SHP77 (cell line): ENCODE measurements at regions not wholly inside any gene's neighbourhood (a gene's known extent, or its start where the extent isn't known, plus 50 kb on each side); places are given as distances from the start of the nearest gene placed in this dataset.

ENCODE experiments used
- DNase-seq, 2 experiments: peaks; one replicate each; lab custom pipeline; 2025; lab: John Stamatoyannopoulos, UW

DNA sequence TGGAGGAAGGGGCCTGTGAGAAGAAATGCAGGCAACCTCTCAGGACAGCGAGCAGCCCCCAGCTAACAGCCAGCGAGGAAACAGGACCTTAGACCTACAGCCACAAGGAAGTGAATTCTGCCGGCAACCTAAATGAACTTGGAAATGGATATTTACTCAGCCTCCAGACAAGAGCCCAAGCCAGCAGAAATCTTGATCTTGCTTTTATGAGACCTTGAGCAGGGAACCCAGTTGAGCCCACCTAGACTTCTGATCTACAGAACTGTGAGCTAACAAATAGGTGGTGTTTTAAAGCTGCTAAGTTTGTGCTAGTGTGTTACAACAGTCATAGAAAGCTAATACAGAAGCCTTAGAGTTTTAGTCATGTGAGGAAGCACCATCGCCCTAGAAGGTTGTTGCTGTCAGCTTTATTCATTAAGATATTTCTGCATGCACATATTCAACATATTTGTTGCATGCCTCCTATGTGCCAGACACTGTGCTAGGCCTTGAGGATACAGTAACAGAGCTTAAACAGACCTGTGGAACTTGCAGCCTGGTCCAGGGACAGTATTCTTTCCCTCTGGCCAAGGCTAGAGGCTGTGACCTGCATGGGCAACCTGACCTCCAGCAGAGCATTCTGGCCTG lies 50.3 kb downstream of the NALF2 start:
- DNase-seq = no peak

GRCh38 chrX:69555481-69556041 lies 51.4 kb downstream of the NALF2 start:
- DNase-seq = no peak

DNA sequence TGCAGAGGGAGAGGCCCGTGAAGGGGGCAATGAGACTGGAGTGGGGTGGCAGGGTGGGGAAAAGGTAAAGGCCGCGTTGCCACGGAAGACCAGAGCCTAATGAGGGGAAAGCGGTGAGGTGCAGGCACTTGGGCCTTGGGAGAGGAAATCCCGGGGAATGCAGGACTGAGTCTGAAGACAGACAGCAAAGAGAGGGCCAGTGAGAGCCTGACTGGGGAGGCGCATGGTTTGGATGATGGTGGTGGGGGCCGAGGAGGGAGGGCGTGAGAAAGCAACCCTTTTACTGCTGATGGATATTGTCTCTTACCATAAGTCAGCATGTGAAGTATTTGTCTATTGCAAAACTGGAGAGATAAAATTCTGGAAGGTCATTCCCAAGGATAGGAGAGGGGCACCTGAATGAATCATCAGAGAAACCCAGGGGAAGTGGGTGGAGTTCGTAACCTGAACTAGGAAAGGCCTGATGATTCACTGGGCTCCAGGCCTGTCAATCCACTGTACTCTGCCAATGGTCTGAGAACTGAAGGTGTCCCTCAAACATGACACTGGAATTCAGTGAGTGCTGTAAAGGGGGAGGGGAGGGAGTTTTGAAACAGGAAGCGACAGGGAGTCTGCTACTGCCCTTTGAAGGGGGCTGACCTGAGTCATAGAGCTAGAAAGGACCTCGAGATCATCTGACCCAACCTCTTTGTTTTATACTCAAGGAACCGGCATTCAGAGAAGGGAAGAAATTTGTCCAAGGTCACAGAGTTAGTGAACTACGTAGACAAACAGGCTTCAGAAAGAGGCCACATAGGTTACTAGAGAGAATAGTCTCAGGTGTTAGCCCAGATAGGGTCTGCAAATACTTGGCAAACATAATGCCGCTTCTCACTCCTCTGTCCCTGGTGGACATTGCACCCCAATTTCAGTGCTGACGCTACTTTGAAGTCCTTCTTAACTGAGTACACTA lies 52.2 kb downstream of the NALF2 start:
- peak; percentile 35 to 52 for DNase-seq

GRCh38 chrX:69562904-69563578 lies 52.9 kb upstream of the EDA start:
- DNase-seq = no peak

GRCh38 chrX:69564665-69565064 lies 51.2 kb upstream of the EDA start:
- DNase-seq = no peak

GRCh38 chrX:69565247-69565815 lies 50.6 kb upstream of the EDA start:
- no peak for DNase-seq
